Fibroblast of the aortic adventitia (primary cell): ENCODE measurements at regions not wholly inside any gene's neighbourhood (a gene's known extent, or its start where the extent isn't known, plus 50 kb on each side); places are given as distances from the start of the nearest gene placed in this dataset.

Experiments used
- DNase-seq: peaks from one replicate; pipeline ENCODE4 v3.0.0-alpha.2; 2010; ENCODE audit warnings: low read depth
- H3K4me3 ChIP-seq: 2 replicates; pipeline ENCODE4 v1.5.1; 2011; ENCODE audit warnings: low read depth, mild to moderate bottlenecking, control low read depth, low read length, moderate library complexity
- TF ChIP-seq, protein P1 (sequence below): IDR thresholded peaks from 2 replicates; pipeline ENCODE4 v1.5.1; 2011; ENCODE audit warnings: mild to moderate bottlenecking, low read length, control low read depth, inconsistent platforms; ENCODE audit not compliant: insufficient read depth

DNA sequence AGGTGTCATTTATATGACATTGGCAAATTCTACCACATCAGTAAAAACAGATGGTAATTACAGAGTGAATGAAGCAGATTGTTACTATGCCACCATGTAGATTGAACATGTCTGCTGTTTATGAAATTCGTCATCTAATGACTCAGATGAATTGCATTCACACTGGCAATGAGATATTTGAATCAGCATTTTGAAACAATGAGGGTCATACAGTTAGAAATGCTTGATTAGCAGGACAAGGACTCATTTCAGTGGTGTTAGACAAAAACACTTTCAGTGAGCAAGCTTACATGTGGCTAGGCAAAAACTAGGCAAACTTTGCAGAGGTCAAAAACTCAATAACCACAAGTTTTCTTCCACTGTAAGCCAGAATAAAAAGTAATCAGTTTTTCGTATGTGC, 1165.0 kb downstream of the SLITRK1 start:
- TF ChIP-seq, protein P1, sequence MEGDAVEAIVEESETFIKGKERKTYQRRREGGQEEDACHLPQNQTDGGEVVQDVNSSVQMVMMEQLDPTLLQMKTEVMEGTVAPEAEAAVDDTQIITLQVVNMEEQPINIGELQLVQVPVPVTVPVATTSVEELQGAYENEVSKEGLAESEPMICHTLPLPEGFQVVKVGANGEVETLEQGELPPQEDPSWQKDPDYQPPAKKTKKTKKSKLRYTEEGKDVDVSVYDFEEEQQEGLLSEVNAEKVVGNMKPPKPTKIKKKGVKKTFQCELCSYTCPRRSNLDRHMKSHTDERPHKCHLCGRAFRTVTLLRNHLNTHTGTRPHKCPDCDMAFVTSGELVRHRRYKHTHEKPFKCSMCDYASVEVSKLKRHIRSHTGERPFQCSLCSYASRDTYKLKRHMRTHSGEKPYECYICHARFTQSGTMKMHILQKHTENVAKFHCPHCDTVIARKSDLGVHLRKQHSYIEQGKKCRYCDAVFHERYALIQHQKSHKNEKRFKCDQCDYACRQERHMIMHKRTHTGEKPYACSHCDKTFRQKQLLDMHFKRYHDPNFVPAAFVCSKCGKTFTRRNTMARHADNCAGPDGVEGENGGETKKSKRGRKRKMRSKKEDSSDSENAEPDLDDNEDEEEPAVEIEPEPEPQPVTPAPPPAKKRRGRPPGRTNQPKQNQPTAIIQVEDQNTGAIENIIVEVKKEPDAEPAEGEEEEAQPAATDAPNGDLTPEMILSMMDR, result no peak
- peak; percentile 84 for DNase-seq
- H3K4me3 ChIP-seq, result no peak overlapping the region

GRCh38 chr13:82713687-82714405, 1168.4 kb downstream of the SLITRK1 start:
- TF ChIP-seq, protein P1, result no peak
- H3K4me3 ChIP-seq, result no peak overlapping the region
- peak; percentile 65 for DNase-seq

DNA sequence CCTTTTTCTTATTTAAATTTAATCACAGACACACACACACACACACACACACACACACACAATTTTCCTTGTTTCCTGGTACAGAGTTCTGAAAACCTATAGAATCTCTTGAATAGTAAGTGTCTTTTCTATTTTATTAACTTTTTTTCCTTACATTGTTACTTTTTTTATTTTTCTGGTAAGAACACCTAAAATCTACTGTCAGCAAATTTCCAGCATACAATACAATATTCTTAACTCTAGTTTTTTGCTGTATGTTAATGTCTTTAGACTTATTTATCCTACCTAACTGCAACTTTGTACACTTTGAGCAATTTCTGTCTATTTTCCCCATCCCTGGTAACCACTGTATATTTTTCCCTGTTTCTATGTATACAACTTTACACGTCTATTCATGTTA, 1179.8 kb downstream of the SLITRK1 start:
- H3K4me3 ChIP-seq, result no peak overlapping the region
- TF ChIP-seq, protein P1, result no peak
- no peak for DNase-seq

DNA sequence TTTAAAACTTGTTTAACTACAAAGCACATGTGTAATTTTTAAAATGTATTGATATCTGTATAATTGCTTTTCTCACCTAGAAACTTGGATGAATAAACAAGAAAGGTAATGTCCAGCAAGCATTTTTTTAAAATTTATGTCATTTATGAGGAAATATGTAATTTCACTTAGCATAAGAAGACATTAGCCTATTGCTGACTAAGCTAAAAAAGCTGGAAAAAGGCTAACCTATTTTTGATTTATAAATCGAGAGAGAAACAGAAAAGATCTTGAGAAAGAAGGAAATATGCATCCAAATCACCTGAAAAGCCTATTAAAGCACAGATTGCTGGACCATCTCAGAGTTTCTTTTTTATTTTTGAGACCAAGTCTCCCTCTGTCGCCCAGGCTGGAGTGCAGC, 1181.3 kb downstream of the SLITRK1 start:
- TF ChIP-seq, protein P1, result no peak
- H3K4me3 ChIP-seq, result no peak overlapping the region
- DNase-seq, result no peak

- H3K4me3 ChIP-seq, result no peak overlapping the region
- no peak for DNase-seq
- TF ChIP-seq, protein P1, result no peak
Observed at GRCh38 chr13:82698941-82699340, 1183.3 kb downstream of the SLITRK1 start.

GRCh38 chr13:82698383-82698782, 1183.9 kb downstream of the SLITRK1 start:
- TF ChIP-seq, protein P1, result no peak
- H3K4me3 ChIP-seq, result no peak overlapping the region
- no peak for DNase-seq

- TF ChIP-seq, protein P1, result no peak
- DNase-seq, result no peak
- H3K4me3 ChIP-seq, result no peak overlapping the region
Observed at GRCh38 chr13:82693607-82694006, 1188.7 kb downstream of the SLITRK1 start.
